H1 (cell line): ENCODE measurements at regions not wholly inside any gene's neighbourhood (a gene's known extent, or its start where the extent isn't known, plus 50 kb on each side); places are given as distances from the start of the nearest gene placed in this dataset.

Experiments
- CTCF ChIA-PET: fragments of 300-600 bp; sonication (Branson Sonifier 250); formaldehyde crosslinking; loops from one replicate; lab custom pipeline; 2021; ENCODE audit not compliant: partially characterized antibody; lab: Charles Lee
- POLR2A ChIA-PET: fragments of 300-600 bp; sonication (Branson Sonifier 250); formaldehyde crosslinking; loops from one replicate; lab custom pipeline; 2021; ENCODE audit warnings: inconsistent platforms; ENCODE audit not compliant: partially characterized antibody; lab: Charles Lee
- DNase-seq, 2 experiments: peaks; one replicate each; pipeline versions ENCODE4 v3.0.0 to v3.0.0-alpha.2; 2010 to 2022; ENCODE audit warnings: low spot score in 2 of 2, low read depth in 1 of 2, mixed read lengths in 1 of 2
- FAIRE-seq: peaks from 2 replicates; lab custom pipeline; 2011; peaks lifted over from hg19 to GRCh38; lab: Jason Lieb, UNC
- H2AFZ ChIP-seq: 2 replicates; pipeline ENCODE4 v1.8.1; 2012; ENCODE audit warnings: low read length, inconsistent platforms
- H2AK5ac ChIP-seq: 2 replicates; pipeline ENCODE4 v1.6.1; 2013; ENCODE audit warnings: low read depth, low read length
- H2BK120ac ChIP-seq: replicated peaks from 2 replicates; pipeline ENCODE3; 2013; ENCODE audit warnings: low read depth, low read length, inconsistent platforms
- H2BK12ac ChIP-seq: 2 replicates; pipeline ENCODE4 v1.6.1; 2013; ENCODE audit warnings: low read depth, low read length
- H2BK15ac ChIP-seq: 2 replicates; pipeline ENCODE4 v1.6.1; 2013; ENCODE audit warnings: low read length
- H2BK20ac ChIP-seq: 2 replicates; pipeline ENCODE4 v1.6.1; 2013; ENCODE audit warnings: low read length
- H2BK5ac ChIP-seq: 2 replicates; pipeline ENCODE4 v1.6.1; 2013; ENCODE audit warnings: low read depth, low read length
- H3K14ac ChIP-seq: 2 replicates; pipeline ENCODE4 v1.6.1; 2013; ENCODE audit warnings: inconsistent platforms; ENCODE audit not compliant: insufficient read length
- H3K18ac ChIP-seq: 2 replicates; pipeline ENCODE4 v1.6.1; 2013; ENCODE audit warnings: low read length; ENCODE audit errors: extremely low read depth
- H3K23ac ChIP-seq: 2 replicates; pipeline ENCODE4 v1.6.1; 2013; ENCODE audit warnings: inconsistent platforms; ENCODE audit not compliant: insufficient read length
- H3K23me2 ChIP-seq: 2 replicates; pipeline ENCODE4 v1.6.1; 2013; ENCODE audit warnings: low read depth, low read length
- H3K27ac ChIP-seq: 2 replicates; pipeline ENCODE4 v1.6.1; 2011; ENCODE audit warnings: low read depth, low read length, inconsistent platforms
- H3K27me3 ChIP-seq, 4 experiments: replicated peaks in 1 of 4; 1 replicate in 1 of 4; 2 replicates in 3 of 4; pipeline versions ENCODE4 v1.6.1 to v1.8.1; 2011 to 2013; ENCODE audit warnings: low read length in 3 of 4, mild to moderate bottlenecking in 3 of 4, inconsistent platforms in 2 of 4, mixed read lengths in 2 of 4, moderate library complexity in 1 of 4; ENCODE audit not compliant: control insufficient read depth in 3 of 4, insufficient read depth in 3 of 4; ENCODE audit errors: extremely low read depth in 1 of 4
- H3K36me3 ChIP-seq, 4 experiments: 2 replicates each; pipeline versions ENCODE4 v1.6.1 to v1.8.1; 2011 to 2013; ENCODE audit warnings: mild to moderate bottlenecking in 4 of 4, low read length in 3 of 4, moderate library complexity in 2 of 4, control low read depth in 1 of 4, inconsistent platforms in 1 of 4; ENCODE audit not compliant: insufficient read depth in 4 of 4, control insufficient read depth in 2 of 4
- H3K4ac ChIP-seq: replicated peaks from 2 replicates; pipeline ENCODE3; 2013; ENCODE audit warnings: low read length, low read depth, mixed read lengths, inconsistent platforms; ENCODE audit not compliant: insufficient read length
- H3K4me1 ChIP-seq, 4 experiments: replicated peaks in 1 of 4; 1 replicate in 1 of 4; 2 replicates in 3 of 4; pipeline versions ENCODE4 v1.6.1 to v1.8.1; 2011 to 2013; ENCODE audit warnings: low read length in 3 of 4, inconsistent platforms in 2 of 4, mixed read lengths in 1 of 4; ENCODE audit not compliant: insufficient read depth in 4 of 4, control insufficient read depth in 3 of 4
- H3K4me2 ChIP-seq, 2 experiments: 2 replicates each; pipeline versions ENCODE4 v1.6.1 to v1.8.1; 2011 to 2013; ENCODE audit warnings: low read depth in 2 of 2, low read length in 2 of 2, control low read depth in 1 of 2, inconsistent platforms in 1 of 2, mild to moderate bottlenecking in 1 of 2; ENCODE audit not compliant: insufficient read depth in 1 of 2
- H3K4me3 ChIP-seq, 4 experiments: fragments of 200-600, 300-600 bp in 1 of 4; sonication (generic), shearing (Covaris generic), sonication (Bioruptor Twin) in 1 of 4; 2 replicates each; pipeline versions ENCODE4 v1.5.1 to v1.8.1; 2011 to 2016; ENCODE audit warnings: low read length in 4 of 4, low read depth in 3 of 4, control low read depth in 2 of 4, inconsistent platforms in 2 of 4, mild to moderate bottlenecking in 2 of 4, mixed read lengths in 1 of 4, moderate library complexity in 1 of 4; ENCODE audit not compliant: insufficient read depth in 2 of 4; ENCODE audit errors: extremely low read depth in 1 of 4
- H3K56ac ChIP-seq: replicated peaks from 2 replicates; pipeline ENCODE3; 2013; ENCODE audit warnings: low read depth, mild to moderate bottlenecking, mixed read lengths, low read length, inconsistent platforms; ENCODE audit not compliant: insufficient read length
- H3K79me1 ChIP-seq: 2 replicates; pipeline ENCODE4 v1.6.1; 2013; ENCODE audit warnings: low read depth, low read length, control low read depth
- H3K79me2 ChIP-seq, 2 experiments: 2 replicates each; pipeline versions ENCODE4 v1.6.1 to v1.8.1; 2012 to 2013; ENCODE audit warnings: low read length in 2 of 2, mild to moderate bottlenecking in 2 of 2, inconsistent platforms in 1 of 2; ENCODE audit not compliant: insufficient read depth in 2 of 2, control insufficient read depth in 1 of 2
- H3K9ac ChIP-seq, 4 experiments: replicated peaks in 1 of 4; 1 replicate in 1 of 4; 2 replicates in 3 of 4; pipeline versions ENCODE4 v1.6.1 to v1.8.1; 2011 to 2013; ENCODE audit warnings: low read depth in 3 of 4, low read length in 3 of 4, control low read depth in 2 of 4, mild to moderate bottlenecking in 2 of 4, moderate library complexity in 2 of 4, inconsistent platforms in 1 of 4; ENCODE audit errors: extremely low read depth in 1 of 4
- H3K9me3 ChIP-seq, 2 experiments: 2 replicates each; pipeline versions ENCODE4 v1.6.1 to v1.8.1; 2012 to 2013; ENCODE audit warnings: mild to moderate bottlenecking in 2 of 2, moderate library complexity in 2 of 2, control low read depth in 1 of 2, inconsistent platforms in 1 of 2, low read depth in 1 of 2, low read length in 1 of 2, mixed read lengths in 1 of 2; ENCODE audit not compliant: insufficient read depth in 2 of 2
- H4K20me1 ChIP-seq, 2 experiments: replicated peaks in 1 of 2; 2 replicates each; pipeline versions ENCODE3 to v1.8.1; 2011 to 2013; ENCODE audit warnings: inconsistent platforms in 2 of 2, low read length in 2 of 2, mild to moderate bottlenecking in 1 of 2; ENCODE audit not compliant: insufficient read depth in 2 of 2, control insufficient read depth in 1 of 2
- H4K5ac ChIP-seq: 2 replicates; pipeline ENCODE4 v1.6.1; 2013; ENCODE audit warnings: low read length, low read depth, mixed read lengths, inconsistent platforms; ENCODE audit not compliant: insufficient read length
- H4K8ac ChIP-seq: 2 replicates; pipeline ENCODE4 v1.8.0; 2013; ENCODE audit warnings: mild to moderate bottlenecking, moderate library complexity, low read length, inconsistent platforms; ENCODE audit not compliant: insufficient read depth; ENCODE audit errors: extremely low read depth
- H4K91ac ChIP-seq: replicated peaks from 2 replicates; pipeline ENCODE3; 2013; ENCODE audit warnings: low read length, mixed read lengths, inconsistent platforms; ENCODE audit not compliant: insufficient read length
- CREB1 ChIP-seq: IDR thresholded peaks from 2 replicates; pipeline ENCODE4 v1.6.1; 2012; ENCODE audit warnings: inconsistent platforms
- E2F6 ChIP-seq: IDR thresholded peaks from 2 replicates; pipeline ENCODE4 v1.6.1; 2012; ENCODE audit warnings: inconsistent platforms
- GABPA ChIP-seq: IDR thresholded peaks from 2 replicates; pipeline ENCODE4 v1.6.1; 2011; ENCODE audit warnings: mild to moderate bottlenecking, low read length, moderate library complexity, borderline replicate concordance; ENCODE audit not compliant: insufficient read depth
- HDAC2 ChIP-seq, 2 experiments: fragments of 300-600 bp in 1 of 2; sonication (generic) in 1 of 2; IDR thresholded peaks; 2 replicates each; pipeline ENCODE4 v1.6.1; 2011 to 2012; ENCODE audit warnings: low read depth in 2 of 2, low read length in 2 of 2, mild to moderate bottlenecking in 2 of 2, moderate library complexity in 2 of 2, borderline replicate concordance in 1 of 2, inconsistent platforms in 1 of 2
- HDAC6 ChIP-seq: IDR thresholded peaks from one replicate; pipeline ENCODE4 v1.7.1; 2012; ENCODE audit warnings: low read depth, mild to moderate bottlenecking, inconsistent platforms, low read length, moderate library complexity
- KDM4A ChIP-seq: IDR thresholded peaks from one replicate; pipeline ENCODE4 v1.7.1; 2012; ENCODE audit warnings: low read depth, mild to moderate bottlenecking, moderate library complexity, low read length, inconsistent platforms; ENCODE audit not compliant: severe bottlenecking
- MAFK ChIP-seq: IDR thresholded peaks from 2 replicates; pipeline ENCODE4 v1.6.1; 2012; ENCODE audit warnings: low read depth, mild to moderate bottlenecking, improper control_type of control experiment, low read length
- NRF1 ChIP-seq: IDR thresholded peaks from 2 replicates; pipeline ENCODE4 v1.6.1; 2011; ENCODE audit warnings: mild to moderate bottlenecking, low read depth, low read length, improper control_type of control experiment
- PHF8 ChIP-seq: fragments of 200-600 bp; sonication (generic); conservative IDR thresholded peaks from 2 replicates; pipeline ENCODE4 v1.7.1; 2012; ENCODE audit warnings: low read depth, mild to moderate bottlenecking, inconsistent platforms, low read length, moderate library complexity
- POLR2A ChIP-seq, 2 experiments: IDR thresholded peaks; 1 replicate in 1 of 2; 2 replicates in 1 of 2; pipeline ENCODE4 v1.6.1; 2011; ENCODE audit warnings: low read depth in 2 of 2, low read length in 2 of 2, mild to moderate bottlenecking in 2 of 2; ENCODE audit errors: control extremely low read depth in 1 of 2
- POLR2AphosphoS5 ChIP-seq: IDR thresholded peaks from 2 replicates; pipeline ENCODE4 v1.6.1; 2011; ENCODE audit warnings: low read depth, low read length
- RBBP5 ChIP-seq: IDR thresholded peaks from 2 replicates; pipeline ENCODE4 v1.7.1; 2012; ENCODE audit warnings: low read depth, mild to moderate bottlenecking, inconsistent platforms, low read length, moderate library complexity, borderline replicate concordance
- RXRA ChIP-seq: IDR thresholded peaks from 2 replicates; pipeline ENCODE4 v1.6.1; 2011; ENCODE audit warnings: low read depth, mild to moderate bottlenecking, low read length, moderate library complexity; ENCODE audit not compliant: insufficient read depth
- SIRT6 ChIP-seq: IDR thresholded peaks from one replicate; pipeline ENCODE4 v1.7.1; 2012; ENCODE audit warnings: low read length, inconsistent platforms
- SP4 ChIP-seq: IDR thresholded peaks from 2 replicates; pipeline ENCODE4 v1.6.1; 2012; ENCODE audit warnings: low read length, inconsistent platforms

- ChIA-PET CTCF (no interaction called here), POLR2A (no interaction called here)
- no peak overlapping the region for H2AK5ac ChIP-seq
- peak overlapping the region; percentile 64; the same call in 1 of the 2 replicates for H2BK12ac ChIP-seq
- H3K79me1 ChIP-seq: no peaks in the 10 kb centered on the region
- H4K5ac ChIP-seq: no peak overlapping the region
- no peak overlapping the region for H3K56ac ChIP-seq
- H3K4me2 ChIP-seq: no peak overlapping the region
- no peaks in the 10 kb centered on the region for H3K23me2 ChIP-seq
- H3K27me3 ChIP-seq: no peaks in the 10 kb centered on the region
- no peak overlapping the region for H4K91ac ChIP-seq
- no peak overlapping the region for H2BK120ac ChIP-seq
- H3K9me3 ChIP-seq: no peaks in the 10 kb centered on the region
- no peaks in the 10 kb centered on the region for H3K36me3 ChIP-seq
- DNase-seq (peak in 1 of 2 experiments; percentile 33), FAIRE-seq (no peak)
- H2BK15ac ChIP-seq: no peak overlapping the region
- H4K20me1 ChIP-seq: no peaks in the 10 kb centered on the region
- H3K14ac ChIP-seq: no peak overlapping the region
- 0 out of 2 replicates have a peak overlapping the region, but pooled peaks have one; percentile 50 for H2BK20ac ChIP-seq
- no peak overlapping the region for H3K9ac ChIP-seq
- no peak overlapping the region for H3K27ac ChIP-seq
- no peak overlapping the region for H3K4ac ChIP-seq
- peaks cover 0 to 4% (median under 1%) of the 10 kb centered on the region in 4 experiments; a peak in 3 of 7 replicates for H3K4me1 ChIP-seq
- no peak overlapping the region for H3K4me3 ChIP-seq
- H4K8ac ChIP-seq: no peak overlapping the region
- H2BK5ac ChIP-seq: peak overlapping the region; percentile 47; the same call in 1 of the 2 replicates
- H3K79me2 ChIP-seq: no peaks in the 10 kb centered on the region
- H2AFZ ChIP-seq: no peak overlapping the region
- no peak overlapping the region for H3K18ac ChIP-seq
- TF ChIP-seq E2F6: no peak
- no peak for TF ChIP-seq HDAC2 (IDR thresholded peaks at IDR 0.05; ENCODE audit: borderline replicate concordance in 1 of 2, low read depth in 2 of 2, low read length in 2 of 2)
- TF ChIP-seq POLR2AphosphoS5: no peak
- TF ChIP-seq KDM4A: no peak
- TF ChIP-seq SIRT6: no peak
- TF ChIP-seq NRF1: no peak
- TF ChIP-seq HDAC6: no peak
- no peak for TF ChIP-seq GABPA
- no peak for TF ChIP-seq POLR2A (IDR thresholded peaks at IDR 0.05; ENCODE audit: control extremely low read depth in 1 of 2, low read depth in 2 of 2, low read length in 2 of 2)
- no peak for TF ChIP-seq PHF8
- TF ChIP-seq RBBP5: no peak
- TF ChIP-seq MAFK: no peak
- TF ChIP-seq CREB1: no peak
- no peak for TF ChIP-seq SP4
- no peak for TF ChIP-seq RXRA
- TF ChIP-seq, all 59 proteins: peak for 0
- no peak overlapping the region for H3K23ac ChIP-seq
Observed at GRCh38 chr13:48159401-48159800, 64.5 kb upstream of the MED4 start.
